HuH-7.5 (cell line): ENCODE measurements at regions not wholly inside any gene's neighbourhood (a gene's known extent, or its start where the extent isn't known, plus 50 kb on each side); places are given as distances from the start of the nearest gene placed in this dataset.
A peak's percentile ranks its signal among the peaks of the same experiment; 100 is the strongest.

Source experiments
- DNase-seq: peaks from one replicate; pipeline ENCODE4 v3.0.0; 2011; ENCODE audit warnings: low spot score

DNA sequence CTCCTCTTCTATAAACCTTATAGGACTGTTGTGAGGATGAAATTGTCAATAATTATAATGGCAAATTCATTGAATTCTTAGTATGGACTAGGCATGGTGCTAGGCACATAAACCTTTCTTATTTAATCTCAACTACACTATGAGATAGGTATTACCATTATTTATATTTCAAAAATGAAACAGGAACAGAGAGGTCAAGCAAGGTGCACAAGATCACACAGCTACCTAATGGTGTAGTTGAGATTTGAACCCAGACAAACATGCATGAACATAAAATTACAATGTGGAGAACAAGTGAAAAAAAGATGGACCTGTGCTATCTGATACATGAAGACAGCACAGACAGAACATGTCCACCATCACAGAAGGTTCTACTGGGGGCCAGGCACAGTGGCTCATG is 156.7 kb downstream of the AXIN2 start:
- no peak for DNase-seq

DNA sequence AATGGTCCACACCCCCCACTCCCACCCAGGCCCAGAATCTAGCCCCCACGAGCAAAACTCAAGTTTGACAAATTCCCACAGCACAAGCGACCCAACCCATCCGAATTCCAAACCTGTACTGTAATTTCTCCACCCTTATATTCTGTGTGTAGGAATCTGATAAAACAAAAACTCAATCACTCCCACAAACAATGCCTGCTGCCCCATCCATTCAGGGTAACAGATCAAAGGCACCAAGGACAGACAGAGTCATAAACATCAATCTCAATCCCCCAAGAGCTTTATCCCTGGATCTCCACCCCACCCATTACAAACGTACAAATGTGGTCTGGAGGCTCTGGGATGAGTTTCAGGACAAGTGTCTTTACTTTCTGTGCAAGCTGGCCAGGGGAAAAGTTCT is 157.8 kb downstream of the AXIN2 start:
- no peak for DNase-seq

DNA sequence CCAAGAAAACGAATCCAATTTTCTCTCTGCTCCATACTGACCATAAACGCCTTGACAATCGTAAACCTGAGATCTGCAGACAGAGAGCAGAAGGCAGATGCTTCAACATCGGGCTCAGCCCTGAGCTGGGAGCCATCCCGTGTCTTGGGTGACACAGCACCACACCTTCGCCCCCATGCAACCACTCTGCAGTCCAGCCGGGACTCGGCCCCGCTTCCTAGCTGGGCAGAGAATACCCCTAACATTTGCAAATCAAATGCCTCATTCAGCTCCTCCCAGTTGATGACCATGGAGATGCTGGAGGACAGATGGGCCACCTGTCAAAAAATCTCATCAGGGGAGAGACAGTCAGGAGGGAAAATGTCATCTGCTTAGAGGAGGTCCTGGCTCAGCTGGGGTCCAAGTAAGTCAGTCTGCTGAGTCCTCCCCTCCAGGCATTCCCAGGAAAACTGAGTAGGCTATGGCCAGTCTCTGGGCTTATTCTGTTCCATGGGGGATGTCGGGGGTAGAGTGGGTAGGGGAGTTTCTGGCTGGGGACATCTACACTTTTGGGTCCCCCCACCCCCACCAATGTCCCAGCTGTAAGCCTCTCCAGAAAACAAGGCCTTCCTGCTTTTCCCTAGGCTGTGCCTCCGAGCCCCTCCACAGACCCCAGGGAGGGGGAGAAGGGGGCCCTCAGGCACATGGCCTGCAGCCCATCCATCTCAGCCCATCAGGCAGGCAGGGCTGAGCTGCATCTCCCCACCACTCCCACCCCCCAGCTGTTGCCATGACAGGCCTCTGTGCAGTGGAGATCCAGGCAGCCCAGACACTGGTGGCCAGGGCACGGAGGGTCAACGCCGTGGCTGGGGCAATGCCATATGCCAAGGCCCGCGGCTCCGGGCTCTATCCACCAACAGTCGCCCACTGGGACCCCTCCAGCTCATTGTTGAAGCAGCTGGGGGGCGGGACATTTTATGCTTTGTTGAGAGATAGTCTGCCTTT is 158.6 kb downstream of the AXIN2 start:
- no peak for DNase-seq

DNA sequence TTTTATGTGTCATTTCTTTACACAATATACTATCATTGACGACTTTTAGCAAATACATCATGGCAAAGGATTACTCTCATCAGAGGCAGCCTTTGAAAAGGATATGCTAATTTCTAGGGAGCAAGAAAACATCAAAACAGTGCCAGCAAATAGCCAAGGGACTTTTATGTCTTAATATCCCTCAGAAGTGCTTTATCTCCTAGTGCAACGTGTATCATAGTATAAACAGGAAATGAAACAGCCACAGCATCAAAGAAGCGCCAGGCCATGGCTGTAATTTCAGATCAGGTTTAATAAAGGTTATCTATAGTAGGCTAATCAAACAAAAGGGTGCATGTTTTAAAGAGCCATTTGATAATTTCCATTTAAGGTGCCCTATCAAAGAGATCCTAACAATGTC is 159.9 kb downstream of the AXIN2 start:
- DNase-seq = no peak

DNA sequence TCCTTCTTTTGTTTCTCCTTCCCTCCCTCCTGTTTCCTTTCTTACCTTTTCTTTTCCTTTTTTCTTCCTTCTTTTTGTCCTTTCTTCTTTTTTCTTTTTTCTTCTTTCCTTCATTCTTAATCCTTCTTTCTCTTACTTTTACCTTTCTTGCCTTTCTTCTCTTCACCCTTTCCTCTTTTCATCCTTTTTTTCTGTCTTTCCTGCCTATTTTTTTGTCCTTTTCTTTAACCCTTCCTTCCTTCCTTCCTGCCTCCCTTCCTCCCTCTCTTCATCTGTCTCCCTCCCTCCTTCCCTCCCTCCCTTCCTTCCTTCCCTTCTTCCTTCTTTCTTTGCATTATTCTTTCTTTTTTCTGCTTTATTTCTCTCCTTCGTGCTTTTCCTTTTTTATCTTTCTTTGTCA is 160.7 kb downstream of the AXIN2 start:
- no peak for DNase-seq

DNA sequence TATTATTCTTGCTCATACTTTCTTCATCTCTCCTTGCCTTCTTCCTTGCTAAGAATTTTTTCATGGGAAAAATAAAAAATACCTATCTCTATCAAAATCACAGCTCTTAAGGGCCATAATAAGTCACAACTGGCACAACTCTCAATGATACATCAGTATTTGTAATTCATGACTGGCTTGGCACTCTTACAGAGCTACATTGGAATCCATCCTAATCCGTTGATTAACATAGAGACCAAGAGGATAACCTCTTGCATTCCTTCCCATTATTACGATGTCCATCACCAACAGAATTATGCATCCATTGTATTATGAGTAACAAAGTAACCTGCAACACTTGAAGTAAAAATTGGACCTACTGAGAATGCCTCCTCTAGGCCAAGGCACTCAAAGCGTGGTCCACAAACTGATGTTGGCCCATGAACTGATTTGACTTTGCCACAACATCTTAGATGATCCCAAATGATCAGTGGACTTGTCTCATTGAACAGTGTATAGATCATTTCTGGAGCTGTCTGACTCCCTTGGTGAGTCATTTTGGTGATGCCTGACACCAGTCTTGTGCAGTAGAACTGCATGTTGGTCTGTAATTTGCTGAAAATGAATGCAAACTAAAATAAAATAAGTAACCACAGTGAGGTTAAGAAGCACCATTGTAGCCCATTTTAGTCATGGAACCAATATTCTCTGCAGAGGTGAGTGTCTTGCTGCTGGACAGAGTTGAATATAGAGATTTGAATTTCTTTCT is 163.2 kb downstream of the AXIN2 start:
- DNase-seq = no peak

DNA sequence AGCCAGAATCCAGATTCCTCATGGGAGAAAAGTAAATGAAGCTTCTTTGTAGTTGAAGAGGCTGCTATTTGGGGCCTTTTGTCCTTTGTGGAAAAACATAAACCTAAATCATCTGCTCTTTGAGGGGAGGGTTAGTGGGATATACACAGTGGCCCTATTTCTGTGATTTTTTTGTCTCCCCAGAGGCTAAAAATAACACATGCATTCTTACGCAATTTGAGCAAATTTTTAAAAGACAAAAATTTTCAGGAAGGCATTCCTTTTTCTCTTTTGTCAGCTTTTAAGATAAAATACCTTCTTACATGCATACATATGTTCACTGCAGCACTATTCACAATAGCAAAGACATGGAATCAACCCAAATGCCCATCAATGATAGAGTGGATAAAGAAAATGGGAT is 165.5 kb downstream of the AXIN2 start:
- DNase-seq = no peak

DNA sequence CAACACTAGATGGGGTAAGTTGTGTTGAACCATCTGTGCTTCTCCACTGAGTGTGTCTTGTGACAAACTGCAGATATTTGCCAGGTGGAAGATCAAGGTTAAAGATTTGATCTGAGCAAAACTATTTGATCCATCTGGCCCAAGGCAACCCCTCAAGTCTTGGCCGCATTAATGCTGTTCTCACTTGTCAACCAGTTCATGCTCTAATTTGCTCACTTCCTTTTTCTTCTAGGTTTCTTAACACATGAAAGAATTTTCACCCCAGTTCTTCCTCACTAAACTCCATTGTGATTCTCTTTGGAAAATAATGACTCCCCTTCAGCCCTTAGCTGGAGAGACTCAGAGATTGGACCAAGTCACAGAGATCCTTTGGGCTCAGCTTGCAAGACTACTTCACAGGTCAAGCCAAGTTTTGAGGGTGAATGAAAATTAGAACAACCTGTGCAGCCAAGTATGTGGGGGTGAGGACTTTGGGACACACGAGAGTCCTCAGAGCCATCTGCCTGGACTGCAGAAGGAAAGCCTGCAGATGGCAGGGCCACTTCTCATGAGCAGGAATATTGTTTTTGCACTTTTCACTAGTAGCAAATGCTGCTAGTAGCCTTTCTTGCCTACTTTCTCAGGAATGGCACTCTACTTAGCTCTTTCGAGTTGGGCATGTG is 166.5 kb downstream of the AXIN2 start:
- no peak for DNase-seq

DNA sequence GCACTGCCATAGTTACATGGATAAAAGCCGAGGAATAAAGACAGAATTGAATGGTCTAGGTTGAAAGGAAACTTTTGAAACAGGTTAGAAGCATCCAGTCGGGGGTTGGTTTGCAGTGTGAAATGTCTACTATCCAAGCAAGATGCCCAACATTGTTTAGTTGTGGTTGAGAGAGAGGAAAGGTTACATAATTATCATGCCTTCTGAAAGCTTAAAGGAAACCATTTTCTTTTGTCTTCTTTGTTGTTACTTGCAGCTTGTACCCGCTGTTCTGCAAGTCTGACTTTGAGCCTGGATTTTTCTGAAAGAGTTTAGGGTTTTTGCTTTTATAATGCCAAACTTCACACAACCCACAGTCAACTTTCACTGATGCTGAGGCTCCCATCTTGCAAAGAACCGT is 167.9 kb downstream of the AXIN2 start:
- no peak for DNase-seq

DNA sequence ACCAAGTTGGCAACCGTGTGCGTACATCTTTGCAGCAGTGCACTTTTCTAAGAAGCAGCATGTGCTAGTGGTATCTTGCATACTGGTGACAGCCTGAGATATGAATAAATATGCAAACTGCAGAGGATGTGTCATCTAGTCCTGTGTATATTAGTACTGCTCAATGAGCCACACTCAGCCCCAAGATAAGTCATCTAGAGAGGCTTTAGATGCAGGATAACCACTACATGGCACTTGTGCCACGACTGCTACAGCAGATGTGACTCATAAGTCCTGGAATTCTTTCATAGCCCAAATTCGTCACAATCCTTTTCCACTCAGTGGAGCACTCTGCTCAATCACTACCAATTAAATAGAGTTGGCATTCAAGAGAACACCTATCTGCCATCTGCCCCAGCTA is 171.5 kb downstream of the AXIN2 start:
- no peak for DNase-seq

DNA sequence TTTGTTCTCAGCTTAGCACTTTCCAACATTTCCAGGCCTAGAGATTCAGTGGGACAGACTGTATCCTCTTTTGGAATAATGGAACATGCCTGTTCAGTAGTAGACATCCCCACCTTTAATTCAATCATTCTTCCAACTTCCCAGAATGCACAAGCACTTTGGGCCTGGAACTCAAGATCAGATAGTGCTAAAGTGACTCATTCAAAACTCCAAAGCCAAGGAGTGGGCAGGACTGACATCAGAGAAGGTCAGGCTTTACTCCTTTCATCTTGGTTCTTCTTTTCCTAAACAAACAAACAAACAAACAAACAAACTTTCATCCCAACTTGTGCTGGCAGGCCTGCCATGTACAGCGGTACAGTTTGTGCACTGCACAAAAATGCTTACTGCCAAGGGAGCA is 172.0 kb downstream of the AXIN2 start:
- DNase-seq = no peak

DNA sequence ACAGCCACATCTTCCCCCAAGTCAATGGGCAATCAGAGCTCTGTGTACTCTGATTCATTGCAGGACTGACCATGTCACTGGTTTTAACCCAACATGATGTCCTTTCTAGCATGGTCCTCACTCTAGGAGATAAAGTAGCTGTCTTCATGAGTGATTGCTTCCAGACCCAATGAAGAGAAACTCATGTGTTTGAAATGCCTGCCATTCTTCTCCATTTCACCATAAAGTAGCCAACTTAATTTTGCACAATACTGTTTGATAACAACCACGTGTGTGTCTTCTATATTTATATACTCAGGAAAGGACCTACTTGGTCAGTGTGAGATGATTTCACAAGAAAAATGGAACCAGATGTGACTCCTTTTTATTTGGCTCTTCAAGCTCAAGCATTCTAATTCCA is 172.5 kb downstream of the AXIN2 start:
- no peak for DNase-seq

DNA sequence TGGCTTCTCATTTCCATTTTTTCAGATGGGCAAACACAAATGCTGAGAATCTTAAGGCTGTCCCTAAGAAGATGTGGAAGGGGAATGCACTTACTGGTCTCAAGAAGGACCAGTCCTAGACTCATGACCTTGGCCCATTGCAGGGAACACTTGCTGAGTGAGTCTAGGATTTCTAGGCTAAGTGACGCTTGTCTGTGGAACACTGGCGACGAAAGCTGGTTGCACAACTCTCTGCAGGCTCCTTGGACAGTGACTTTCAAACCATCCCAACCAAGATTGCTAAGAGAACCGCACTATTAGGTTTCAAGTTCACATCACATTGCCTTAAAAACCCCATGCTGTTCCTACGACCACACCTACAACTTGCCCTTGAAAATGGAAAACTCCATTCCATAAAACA is 174.1 kb downstream of the AXIN2 start:
- no peak for DNase-seq

DNA sequence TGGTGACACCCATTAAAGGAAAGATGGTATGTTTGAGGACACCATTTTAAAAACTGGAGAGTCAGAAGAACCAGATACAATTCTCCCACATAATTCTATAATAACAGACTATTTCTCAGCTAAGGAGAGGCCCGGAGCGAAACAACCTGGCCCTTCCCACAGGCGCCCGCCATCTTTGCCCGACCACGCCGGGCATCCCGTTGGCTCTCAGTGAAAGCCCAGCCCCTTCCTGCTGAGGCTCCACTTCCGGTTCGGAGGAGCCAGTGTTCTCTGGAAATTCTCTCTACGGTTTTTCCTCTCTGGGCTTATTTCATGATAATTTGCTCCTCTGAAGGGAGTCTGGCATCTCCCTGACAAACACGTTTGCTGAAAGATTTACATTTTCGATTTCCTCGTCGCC is 175.7 kb downstream of the AXIN2 start:
- DNase-seq = peak; percentile 31

DNA sequence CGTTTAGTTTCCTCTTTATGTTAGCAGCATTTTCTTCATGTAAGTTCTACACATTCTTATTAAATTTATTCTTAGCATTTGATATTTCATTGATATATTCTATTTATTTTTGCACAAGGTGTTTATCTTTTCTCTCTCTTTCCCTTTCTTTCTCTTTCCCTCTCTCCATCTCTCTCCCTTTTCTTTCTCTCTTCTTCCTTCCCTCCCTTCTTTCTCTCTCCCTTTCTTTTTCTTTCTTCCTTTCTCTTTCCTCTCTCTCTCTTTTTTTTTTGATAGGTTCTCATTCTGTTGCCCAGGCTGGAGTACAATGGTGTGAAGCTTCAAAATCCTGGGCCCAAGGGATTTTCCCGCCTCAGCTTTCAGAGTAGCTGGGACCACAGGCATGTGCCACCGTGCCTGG is 176.4 kb downstream of the AXIN2 start:
- DNase-seq = no peak

DNA sequence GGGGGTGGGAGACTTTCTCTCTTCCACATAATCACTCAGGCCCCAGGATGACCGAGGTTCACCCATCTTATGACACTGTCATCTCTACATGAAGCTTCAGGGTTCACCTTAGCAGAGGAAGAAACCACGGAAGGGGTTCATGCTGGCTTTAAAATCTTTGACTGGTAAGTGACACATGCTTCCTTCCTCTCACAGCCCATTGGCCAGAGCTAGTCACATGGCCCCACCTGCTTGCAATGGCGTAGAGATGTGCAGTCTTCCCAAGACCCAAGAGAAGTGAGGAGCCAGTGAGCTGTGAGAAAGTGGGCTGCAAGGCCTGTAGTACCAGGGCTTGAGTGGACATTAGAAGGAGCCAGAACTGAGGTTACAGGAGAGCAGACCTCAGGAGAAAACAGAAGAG is 180.3 kb downstream of the AXIN2 start:
- DNase-seq = no peak

DNA sequence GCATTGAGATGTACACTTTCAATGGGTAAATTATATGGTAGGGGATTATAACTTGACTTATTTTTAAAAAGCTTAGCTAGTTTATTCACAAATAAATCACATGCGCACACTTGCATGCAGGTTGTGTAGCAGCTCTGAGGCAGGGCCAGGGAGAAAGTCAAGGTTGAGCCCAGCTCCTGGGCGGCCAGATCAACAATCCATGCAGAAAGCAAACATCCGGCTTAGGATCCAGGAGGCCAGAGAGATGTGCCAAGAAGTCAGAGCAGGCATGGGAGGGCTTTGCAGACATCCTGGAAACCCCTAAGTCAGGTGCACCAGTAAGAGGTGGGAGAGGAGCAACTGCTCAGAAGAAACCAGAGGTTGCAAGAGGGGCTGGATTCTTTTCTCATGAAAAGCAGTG is 186.5 kb downstream of the AXIN2 start:
- no peak for DNase-seq

DNA sequence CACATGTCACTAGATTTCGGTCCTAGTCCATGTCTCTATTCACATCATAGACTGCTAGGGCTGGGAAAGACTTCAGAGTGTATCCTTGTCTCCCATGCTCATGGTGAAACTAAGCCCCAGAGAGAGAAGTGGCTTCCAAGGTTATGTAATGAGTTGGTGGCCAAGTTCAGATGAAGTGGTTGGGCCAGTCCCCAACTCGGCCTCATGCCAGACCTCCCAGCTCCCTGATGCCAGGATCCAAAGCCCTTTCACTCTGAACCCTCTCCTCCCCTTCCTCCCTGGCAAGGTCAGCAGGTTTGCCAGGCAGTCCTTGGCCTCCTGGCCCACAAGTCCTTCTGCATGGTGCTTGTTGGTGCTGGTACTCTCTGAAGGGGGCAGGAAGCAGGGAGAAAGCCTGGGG is 189.7 kb downstream of the AXIN2 start:
- no peak for DNase-seq

DNA sequence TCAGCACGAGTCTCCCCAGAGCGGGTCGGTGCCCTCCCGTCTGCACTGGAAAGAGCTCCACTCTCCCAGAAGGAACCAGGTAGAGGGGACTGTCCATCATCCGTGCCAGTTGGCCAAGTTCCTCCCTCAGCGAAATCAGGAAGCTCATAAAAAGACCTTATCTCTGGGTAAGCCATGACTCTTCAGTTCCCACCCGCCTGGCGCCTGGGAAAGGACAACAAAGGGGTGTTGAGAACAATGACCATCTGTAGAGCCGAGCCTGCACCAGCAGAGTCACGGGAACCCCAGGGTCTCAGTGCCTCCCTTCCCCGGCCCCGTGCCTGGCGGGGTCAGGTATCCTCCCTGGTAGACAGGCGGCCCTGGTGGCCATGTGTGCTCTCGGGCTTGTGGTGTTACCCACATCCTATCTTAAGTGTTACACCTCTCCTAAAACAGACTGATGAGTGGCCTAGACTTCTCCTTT is 190.7 kb downstream of the AXIN2 start:
- no peak for DNase-seq

DNA sequence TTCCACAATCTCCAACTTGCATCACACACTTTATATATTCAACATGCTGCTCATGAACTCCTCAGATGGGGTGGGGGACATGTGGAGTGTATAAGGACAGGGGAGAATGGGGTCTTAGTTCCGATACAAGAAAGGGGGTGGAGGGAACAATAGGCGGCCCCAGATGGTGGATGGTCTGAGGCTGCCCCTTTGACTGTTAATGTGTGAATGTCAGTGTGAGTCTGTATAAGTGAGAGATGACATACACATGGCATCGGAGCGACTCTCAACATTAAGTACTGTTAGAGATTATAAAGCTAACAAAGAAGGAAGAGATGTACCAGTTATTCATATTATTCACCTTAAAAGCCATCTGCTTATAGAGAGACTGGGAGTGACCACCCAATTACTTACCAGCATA is 193.1 kb downstream of the AXIN2 start:
- DNase-seq = no peak

DNA sequence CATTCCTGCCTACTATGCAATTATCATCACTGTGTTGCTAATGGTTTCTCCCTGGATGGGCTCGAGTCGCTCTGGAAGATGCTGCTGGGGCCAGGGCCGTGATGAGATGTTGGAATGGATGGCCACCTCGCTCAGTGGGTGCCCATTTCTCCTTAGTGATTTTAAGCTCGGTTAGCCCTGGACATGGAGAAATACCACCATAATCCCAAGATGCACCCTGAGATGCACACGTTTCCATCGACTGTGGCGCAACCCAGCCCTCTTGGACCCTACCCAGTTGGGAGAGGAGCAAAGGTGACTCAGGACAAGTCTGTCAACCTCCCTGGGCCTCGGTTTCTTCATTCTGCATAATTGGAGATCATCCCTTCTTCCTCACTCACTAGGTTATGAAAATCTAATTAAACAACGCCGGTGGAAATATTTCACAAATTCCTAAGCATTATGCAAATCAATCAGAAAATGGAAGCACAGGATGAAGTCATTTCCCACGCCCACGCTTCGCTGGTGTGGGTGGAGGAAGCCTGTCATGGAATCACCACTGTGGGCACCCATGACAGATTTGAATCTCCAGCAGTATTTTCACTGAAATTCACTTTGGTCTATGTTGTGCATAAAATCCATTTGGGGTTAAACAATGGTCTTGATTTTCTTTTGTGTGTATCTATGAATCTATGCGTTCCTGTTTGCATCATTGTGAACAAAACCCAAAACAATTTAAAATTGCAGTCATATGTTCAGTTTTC is 195.2 kb downstream of the AXIN2 start:
- no peak for DNase-seq

DNA sequence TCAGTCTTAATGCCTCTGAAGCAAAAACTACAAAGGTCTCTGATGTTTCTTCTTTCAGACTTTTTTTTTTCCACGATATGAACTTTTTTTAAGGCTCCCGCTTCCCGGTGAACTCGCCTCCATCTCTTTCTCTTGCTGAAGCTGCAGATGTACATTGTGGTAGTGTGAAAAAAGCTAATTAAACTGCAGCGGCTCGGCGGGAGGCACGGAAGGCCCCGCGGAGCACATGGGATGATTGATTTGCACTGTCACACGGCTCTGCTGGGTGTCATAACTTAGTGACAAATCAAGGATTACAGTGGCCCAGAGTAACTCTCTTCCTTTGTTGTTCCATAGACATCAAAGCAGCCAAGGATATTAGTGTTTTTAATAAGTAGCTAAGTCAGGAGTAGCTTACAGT is 196.3 kb downstream of the AXIN2 start:
- DNase-seq = no peak
